ENCODE measurements at regions not wholly inside any gene's neighbourhood (a gene's known extent, or its start where the extent isn't known, plus 50 kb on each side); places are given as distances from the start of the nearest gene placed in this dataset.

GRCh38 chr3:152208439-152208838 lies 60.3 kb upstream of the MBNL1 start:
- Mint-ChIP-seq H3K36me3 (no peaks in the 10 kb centered on the region), H3K27ac (no peak overlapping the region), H3K4me3 (no peak overlapping the region), H3K27me3 (no peaks in the 10 kb centered on the region), H3K9me3 (no peaks in the 10 kb centered on the region), H3K4me1 (ENCODE audit: unreplicated experiment) (peaks cover 2% of the 10 kb centered on the region)
- DNase-seq (ENCODE audit: extremely low spot score, unreplicated experiment), result no peak
- TF ChIP-seq, protein P1, sequence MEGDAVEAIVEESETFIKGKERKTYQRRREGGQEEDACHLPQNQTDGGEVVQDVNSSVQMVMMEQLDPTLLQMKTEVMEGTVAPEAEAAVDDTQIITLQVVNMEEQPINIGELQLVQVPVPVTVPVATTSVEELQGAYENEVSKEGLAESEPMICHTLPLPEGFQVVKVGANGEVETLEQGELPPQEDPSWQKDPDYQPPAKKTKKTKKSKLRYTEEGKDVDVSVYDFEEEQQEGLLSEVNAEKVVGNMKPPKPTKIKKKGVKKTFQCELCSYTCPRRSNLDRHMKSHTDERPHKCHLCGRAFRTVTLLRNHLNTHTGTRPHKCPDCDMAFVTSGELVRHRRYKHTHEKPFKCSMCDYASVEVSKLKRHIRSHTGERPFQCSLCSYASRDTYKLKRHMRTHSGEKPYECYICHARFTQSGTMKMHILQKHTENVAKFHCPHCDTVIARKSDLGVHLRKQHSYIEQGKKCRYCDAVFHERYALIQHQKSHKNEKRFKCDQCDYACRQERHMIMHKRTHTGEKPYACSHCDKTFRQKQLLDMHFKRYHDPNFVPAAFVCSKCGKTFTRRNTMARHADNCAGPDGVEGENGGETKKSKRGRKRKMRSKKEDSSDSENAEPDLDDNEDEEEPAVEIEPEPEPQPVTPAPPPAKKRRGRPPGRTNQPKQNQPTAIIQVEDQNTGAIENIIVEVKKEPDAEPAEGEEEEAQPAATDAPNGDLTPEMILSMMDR (conservative IDR thresholded peaks at IDR 0.05), result no peak

- H3K4me1 Mint-ChIP-seq (ENCODE audit: unreplicated experiment), result no peaks in the 10 kb centered on the region
- no peak overlapping the region for H3K4me3 Mint-ChIP-seq
- H3K36me3 Mint-ChIP-seq, result no peaks in the 10 kb centered on the region
- no peaks in the 10 kb centered on the region for H3K27me3 Mint-ChIP-seq
- TF ChIP-seq, protein P1 (conservative IDR thresholded peaks at IDR 0.05), result no peak
- no peak for DNase-seq (ENCODE audit: extremely low spot score, unreplicated experiment)
- H3K27ac Mint-ChIP-seq, result no peak overlapping the region
- no peaks in the 10 kb centered on the region for H3K9me3 Mint-ChIP-seq
These were observed 59.7 kb upstream of the MBNL1 start for GRCh38 chr3:152209060-152209459.

GRCh38 chr3:152209776-152210175 lies 59.0 kb upstream of the MBNL1 start:
- H3K4me1 Mint-ChIP-seq (ENCODE audit: unreplicated experiment), result no peaks in the 10 kb centered on the region
- H3K9me3 Mint-ChIP-seq, result no peaks in the 10 kb centered on the region
- DNase-seq (ENCODE audit: extremely low spot score, unreplicated experiment), result no peak
- H3K36me3 Mint-ChIP-seq, result no peaks in the 10 kb centered on the region
- H3K4me3 Mint-ChIP-seq, result no peak overlapping the region
- no peaks in the 10 kb centered on the region for H3K27me3 Mint-ChIP-seq
- TF ChIP-seq, protein P1 (conservative IDR thresholded peaks at IDR 0.05), result no peak
- no peak overlapping the region for H3K27ac Mint-ChIP-seq

GRCh38 chr3:152210697-152211096 lies 58.0 kb upstream of the MBNL1 start:
- TF ChIP-seq, protein P1 (conservative IDR thresholded peaks at IDR 0.05), result no peak
- no peaks in the 10 kb centered on the region for H3K36me3 Mint-ChIP-seq
- no peaks in the 10 kb centered on the region for H3K4me1 Mint-ChIP-seq (ENCODE audit: unreplicated experiment)
- DNase-seq (ENCODE audit: extremely low spot score, unreplicated experiment), result no peak
- H3K9me3 Mint-ChIP-seq, result no peaks in the 10 kb centered on the region
- H3K4me3 Mint-ChIP-seq, result no peak overlapping the region
- H3K27me3 Mint-ChIP-seq, result no peaks in the 10 kb centered on the region
- no peak overlapping the region for H3K27ac Mint-ChIP-seq

DNA sequence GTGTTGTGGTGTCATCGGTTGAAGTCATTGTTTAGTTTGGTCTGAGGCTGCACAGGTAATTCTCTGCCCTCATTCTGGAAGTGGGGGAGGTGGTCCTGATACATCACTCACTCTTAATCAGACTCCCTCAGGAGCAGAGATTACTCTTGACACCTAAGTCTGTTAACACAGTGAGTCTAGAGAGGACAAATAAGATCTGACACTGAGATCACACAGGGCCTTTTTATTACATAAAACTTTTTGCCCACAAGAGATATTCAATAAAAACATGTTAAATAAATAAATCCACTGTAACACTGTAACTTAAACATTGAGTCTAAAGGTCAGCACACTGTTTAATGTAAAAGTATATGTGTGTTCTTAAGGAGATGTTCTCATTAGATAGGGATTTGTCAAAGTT lies 57.1 kb upstream of the MBNL1 start:
- DNase-seq (ENCODE audit: extremely low spot score, unreplicated experiment), result no peak
- Mint-ChIP-seq H3K27ac (no peak overlapping the region), H3K36me3 (no peaks in the 10 kb centered on the region), H3K4me3 (no peak overlapping the region), H3K4me1 (ENCODE audit: unreplicated experiment) (no peaks in the 10 kb centered on the region), H3K27me3 (no peaks in the 10 kb centered on the region), H3K9me3 (no peaks in the 10 kb centered on the region)
- TF ChIP-seq, protein P1 (conservative IDR thresholded peaks at IDR 0.05), result no peak

- no peak for DNase-seq (ENCODE audit: extremely low spot score, unreplicated experiment)
- no peaks in the 10 kb centered on the region for H3K36me3 Mint-ChIP-seq
- no peaks in the 10 kb centered on the region for H3K4me1 Mint-ChIP-seq (ENCODE audit: unreplicated experiment)
- no peak overlapping the region for H3K4me3 Mint-ChIP-seq
- TF ChIP-seq, protein P1 (conservative IDR thresholded peaks at IDR 0.05), result no peak
- H3K27ac Mint-ChIP-seq, result no peak overlapping the region
- H3K9me3 Mint-ChIP-seq, result no peaks in the 10 kb centered on the region
- no peaks in the 10 kb centered on the region for H3K27me3 Mint-ChIP-seq
These were observed 55.5 kb upstream of the MBNL1 start for GRCh38 chr3:152213203-152213602.
